Choroid plexus epithelial cell (primary cell): ENCODE measurements at regions not wholly inside any gene's neighbourhood (a gene's known extent, or its start where the extent isn't known, plus 50 kb on each side); places are given as distances from the start of the nearest gene placed in this dataset.

Experiments
- DNase-seq: peaks from one replicate; pipeline ENCODE4 v3.0.0-alpha.2; 2010; ENCODE audit warnings: low read depth
- H3K4me3 ChIP-seq: 2 replicates; pipeline ENCODE4 v1.5.1; 2011; ENCODE audit warnings: low read depth, mild to moderate bottlenecking, control low read depth, low read length, moderate library complexity
- CTCF ChIP-seq: conservative IDR thresholded peaks from 2 replicates; pipeline ENCODE4 v1.5.1; 2011; ENCODE audit warnings: low read depth, mild to moderate bottlenecking, control low read depth, inconsistent platforms, low read length, moderate library complexity

GRCh38 chr13:80048030-80048429 lies 292.9 kb downstream of the SPRY2 start:
- no peak overlapping the region for H3K4me3 ChIP-seq
- DNase-seq, result no peak
- TF ChIP-seq CTCF, result no peak

- no peak overlapping the region for H3K4me3 ChIP-seq
- DNase-seq, result peak; percentile 72
- no peak for TF ChIP-seq CTCF
These were observed 293.5 kb downstream of the SPRY2 start for GRCh38 chr13:80047406-80047805.

- no peak for DNase-seq
- TF ChIP-seq CTCF, result no peak
These were observed 300.0 kb downstream of the SPRY2 start for GRCh38 chr13:80040981-80041317.

GRCh38 chr13:80040196-80040980 lies 300.5 kb downstream of the SPRY2 start:
- no peak overlapping the region for H3K4me3 ChIP-seq
- no peak for TF ChIP-seq CTCF
- DNase-seq, result peak; percentile 88

More at GRCh38 chr13:80040981-80041317, 300.0 kb downstream of the SPRY2 start:
- H3K4me3 ChIP-seq, result no peak overlapping the region

- H3K4me3 ChIP-seq, result no peak overlapping the region
- no peak for TF ChIP-seq CTCF
- no peak for DNase-seq
These were observed 301.9 kb downstream of the SPRY2 start for GRCh38 chr13:80039000-80039399.

GRCh38 chr13:80038371-80038770 lies 302.6 kb downstream of the SPRY2 start:
- no peak for TF ChIP-seq CTCF
- H3K4me3 ChIP-seq, result no peak overlapping the region
- no peak for DNase-seq

GRCh38 chr13:80037505-80037888 lies 303.4 kb downstream of the SPRY2 start:
- DNase-seq, result peak; percentile 83
- TF ChIP-seq CTCF, result no peak
- H3K4me3 ChIP-seq, result no peak overlapping the region
